Dermis blood vessel endothelial cell (primary cell): ENCODE measurements at regions not wholly inside any gene's neighbourhood (a gene's known extent, or its start where the extent isn't known, plus 50 kb on each side); places are given as distances from the start of the nearest gene placed in this dataset.
A peak's percentile ranks its signal among the peaks of the same experiment; 100 is the strongest.
"Not testable (repeated sequence)": the region's sequence is repeated elsewhere in the genome, so short reads cannot be mapped to it uniquely, and the experiment has no call there.

Source experiments
- DNase-seq: peaks from one replicate; pipeline ENCODE4 v3.0.0; 2010

- DNase-seq, result no peak
Observed at GRCh38 chr1:199946305-199947155, 81.0 kb upstream of the NR5A2 start.

- DNase-seq, result peak; percentile 3
Observed at GRCh38 chr1:199948587-199949280, 78.8 kb upstream of the NR5A2 start.

GRCh38 chr1:199951005-199951404 is 76.5 kb upstream of the NR5A2 start:
- DNase-seq, result not testable (repeated sequence)

- DNase-seq, result no peak
Observed at GRCh38 chr1:199953651-199954050, 73.9 kb upstream of the NR5A2 start.

- DNase-seq, result peak; percentile 18
Observed at GRCh38 chr1:199954699-199955098, 72.8 kb upstream of the NR5A2 start.

GRCh38 chr1:199955235-199955634 is 72.3 kb upstream of the NR5A2 start:
- DNase-seq, result no peak

GRCh38 chr1:199956005-199956404 is 71.5 kb upstream of the NR5A2 start:
- DNase-seq, result no peak

GRCh38 chr1:199959033-199959774 is 68.3 kb upstream of the NR5A2 start:
- DNase-seq, result no peak

GRCh38 chr1:199959775-199960110 is 67.8 kb upstream of the NR5A2 start:
- DNase-seq, result no peak

GRCh38 chr1:199970125-199970524 is 57.4 kb upstream of the NR5A2 start:
- no peak for DNase-seq

GRCh38 chr1:199976496-199977144 is 50.9 kb upstream of the NR5A2 start:
- no peak for DNase-seq
